K562 (cell line): ENCODE measurements at regions not wholly inside any gene's neighbourhood (a gene's known extent, or its start where the extent isn't known, plus 50 kb on each side); places are given as distances from the start of the nearest gene placed in this dataset.

Experiments used
- ATAC-seq: fragments of 200-7000 bp; cut with Tn5 transposase; 3 replicates; pipeline ENCODE4 v1.9.1; 2020; ENCODE audit warnings: moderate library complexity
- BruUV-seq: library from RNA; stranded (reverse); fragments of 400-500 nt; replicated peaks from 2 replicates; lab custom pipeline; 2021; lab: Mats Ljungman, UMichigan
- CTCF ChIA-PET: fragments of 300-600 bp; formaldehyde crosslinking; extraction: SDS; loops from one replicate; lab custom pipeline; 2021; ENCODE audit warnings: low intra/inter-chr PET ratio; lab: Yijun Ruan, JAX
- POLR2A ChIA-PET: fragments of 300-600, 350-650 bp; sonication (Branson Sonifier 250); formaldehyde crosslinking; extraction: SDS; loops from one replicate; lab custom pipeline; 2021; ENCODE audit warnings: antibody characterized with exemption, inconsistent platforms; lab: Yijun Ruan, JAX
- DNase-seq, 4 experiments: peaks; one replicate each; pipeline versions ENCODE4 v3.0.0 to v3.0.0-alpha.2; 2011 to 2018; ENCODE audit warnings: low spot score in 3 of 4, mixed read lengths in 3 of 4; ENCODE audit errors: extremely low read depth in 1 of 4
- FAIRE-seq: peaks from 2 replicates; lab custom pipeline; 2011; peaks lifted over from hg19 to GRCh38; lab: Jason Lieb, UNC
- H2AFZ ChIP-seq: 2 replicates; pipeline ENCODE4 v1.6.0; 2011; ENCODE audit warnings: low read depth, low read length, control low read depth, inconsistent platforms
- H3K27ac ChIP-seq: fragments of 200-600 bp; 3 replicates; pipeline ENCODE4 v1.8.0; 2011; ENCODE audit warnings: low read depth, mild to moderate bottlenecking, control low read depth, inconsistent platforms, low read length, moderate library complexity, mixed read lengths; ENCODE audit errors: extremely low read depth
- H3K27me3 ChIP-seq, 2 experiments: fragments of 300-600 bp in 1 of 2; 2 replicates in 1 of 2; 3 replicates in 1 of 2; pipeline versions ENCODE4 v1.6.0 to v1.8.0; 2011; ENCODE audit warnings: inconsistent platforms in 2 of 2, low read length in 2 of 2, mild to moderate bottlenecking in 1 of 2, mixed read lengths in 1 of 2, moderate library complexity in 1 of 2; ENCODE audit not compliant: control insufficient read depth in 2 of 2, insufficient read depth in 2 of 2
- H3K36me3 ChIP-seq: fragments of 300-600 bp; 3 replicates; pipeline ENCODE4 v1.8.0; 2011; ENCODE audit warnings: mild to moderate bottlenecking, low read length, inconsistent platforms; ENCODE audit not compliant: control insufficient read depth, insufficient read depth
- H3K4me1 ChIP-seq, 2 experiments: fragments of 200-600 bp in 1 of 2; replicated peaks in 1 of 2; 2 replicates in 1 of 2; 3 replicates in 1 of 2; pipeline versions ENCODE4 v1.5.1 to v1.8.0; 2011; ENCODE audit warnings: inconsistent platforms in 2 of 2, low read length in 2 of 2, mild to moderate bottlenecking in 1 of 2, mixed read lengths in 1 of 2, moderate library complexity in 1 of 2; ENCODE audit not compliant: control insufficient read depth in 2 of 2, insufficient read depth in 2 of 2
- H3K4me2 ChIP-seq: 2 replicates; pipeline ENCODE4 v1.6.1; 2011; ENCODE audit warnings: low read length, control low read depth, inconsistent platforms, mixed read lengths; ENCODE audit not compliant: insufficient read depth
- H3K4me3 ChIP-seq: fragments of 200-600 bp; sonication (generic), shearing (Covaris generic); 2 replicates; pipeline ENCODE4 v1.5.1; 2016; ENCODE audit warnings: control low read depth, inconsistent platforms
- H3K79me2 ChIP-seq: fragments of 200-600 bp; 3 replicates; pipeline ENCODE4 v1.8.0; 2011; ENCODE audit warnings: low read length, inconsistent platforms; ENCODE audit not compliant: control insufficient read depth, insufficient read depth
- H3K9ac ChIP-seq, 2 experiments: 2 replicates each; pipeline versions ENCODE4 v1.6.0 to v1.6.1; 2011; ENCODE audit warnings: low read depth in 2 of 2, low read length in 2 of 2, control low read depth in 1 of 2, inconsistent platforms in 1 of 2, mild to moderate bottlenecking in 1 of 2, mixed read lengths in 1 of 2; ENCODE audit not compliant: insufficient read depth in 1 of 2
- H3K9me1 ChIP-seq: one replicate; pipeline ENCODE4 v1.6.0; 2011; ENCODE audit warnings: inconsistent platforms, mild to moderate bottlenecking, low read length, moderate library complexity; ENCODE audit not compliant: control insufficient read depth, insufficient read depth
- H3K9me3 ChIP-seq: replicated peaks from 2 replicates; pipeline ENCODE4 v1.5.1; 2011; ENCODE audit warnings: low read depth, low read length, inconsistent platforms; ENCODE audit not compliant: control insufficient read depth, insufficient read depth
- H4K20me1 ChIP-seq: replicated peaks from 2 replicates; pipeline ENCODE4 v1.6.1; 2011; ENCODE audit warnings: low read length, inconsistent platforms, mixed read lengths; ENCODE audit not compliant: control insufficient read depth, insufficient read depth
- BRD9 ChIP-seq: fragments of 450-650 bp; IDR thresholded peaks from 2 replicates; pipeline ENCODE4 v1.6.1; 2018; ENCODE audit warnings: low read depth; ENCODE audit not compliant: partially characterized antibody
- CHD2 ChIP-seq: IDR thresholded peaks from 2 replicates; pipeline ENCODE4 v1.6.1; 2011; ENCODE audit warnings: low read depth, low read length
- CLOCK ChIP-seq: fragments of 250-450 bp; sonication (Bioruptor Pico); IDR thresholded peaks from 2 replicates; pipeline ENCODE4 v1.4.0; 2020; ENCODE audit warnings: mild to moderate bottlenecking, moderate library complexity, borderline replicate concordance
- KAT2B ChIP-seq: IDR thresholded peaks from one replicate; pipeline ENCODE4 v1.6.1; 2012; ENCODE audit warnings: low read depth, mild to moderate bottlenecking, control low read depth, inconsistent platforms, low read length, moderate library complexity
- NCOA4 ChIP-seq: fragments of 450-650 bp; IDR thresholded peaks from 2 replicates; pipeline ENCODE4 v1.6.1; 2018; ENCODE audit warnings: mild to moderate bottlenecking; ENCODE audit not compliant: partially characterized antibody
- SMARCA5 ChIP-seq: fragments of 450-650 bp; IDR thresholded peaks from 2 replicates; pipeline ENCODE4 v1.6.1; 2016
- TAF7 ChIP-seq: fragments of 450-650 bp; IDR thresholded peaks from 2 replicates; pipeline ENCODE4 v1.6.1; 2016; ENCODE audit warnings: missing genetic modification characterization, missing compliant biosample characterization
- THRA ChIP-seq: fragments of 450-650 bp; IDR thresholded peaks from 2 replicates; pipeline ENCODE4 v1.6.1; 2017; ENCODE audit warnings: mild to moderate bottlenecking, moderate library complexity
- ZC3H8 ChIP-seq: fragments of 450-650 bp; IDR thresholded peaks from 2 replicates; pipeline ENCODE4 v1.6.1; 2017
- ZNF12 ChIP-seq: sonication (generic); formaldehyde crosslinking; IDR thresholded peaks from 2 replicates; pipeline ENCODE4 v1.4.0; 2020; ENCODE audit warnings: mild to moderate bottlenecking, missing genetic modification reagents
- ZNF263 ChIP-seq: sonication (generic); formaldehyde crosslinking; IDR thresholded peaks from 2 replicates; pipeline ENCODE4 v1.8.0; 2022; ENCODE audit warnings: mild to moderate bottlenecking, missing genetic modification reagents, borderline replicate concordance
- WGBS: fragments of 100-300 bp; shearing (Covaris generic); methylation state at CpG from one replicate; pipeline ENCODE4 v1.1.6; 2016; ENCODE audit warnings: low coverage, mixed read lengths; ENCODE audit not compliant: insufficient coverage; ENCODE audit errors: missing lambda C conversion rate; 5-methylcytosine and 5-hydroxymethylcytosine counted together
- in situ Hi-C: fragments of 300-500 bp; cut with MboI; formaldehyde crosslinking; loops from 4 replicates; pipeline ENCODE4 v1.15.0; 2018; ENCODE audit warnings: inconsistent platforms, mixed read lengths
- intact Hi-C: fragments of 100-400 bp; cut with micrococcal nuclease; formaldehyde crosslinking; loops from 2 replicates; pipeline ENCODE4 v1.14.2; 2022

- no peak for TF ChIP-seq SMARCA5
- TF ChIP-seq BRD9, result no peak
- no peak for TF ChIP-seq ZNF263 (CRISPR knock-in tag)
- TF ChIP-seq CHD2, result no peak
Measured at GRCh38 chr5:106699796-106700195, 970.9 kb downstream of the EFNA5 start (continued).

- no peak overlapping the region for H3K4me3 ChIP-seq
- H3K27me3 ChIP-seq, result no peaks in the 10 kb centered on the region
- H2AFZ ChIP-seq, result no peak overlapping the region
- ChIA-PET POLR2A (interaction anchor here (0.7 kb wide), 1 partner anchor 27 kb away, joined by 3 read pairs; no protein-coding TSS in a partner anchor), CTCF (no interaction called here)
- no peaks in the 10 kb centered on the region for H3K79me2 ChIP-seq
- no peak for TF ChIP-seq KAT2B
- no peak for TF ChIP-seq NCOA4
- intact Hi-C loops, result no loop called here
- no peak for ATAC-seq
- no peak overlapping the region for H3K4me2 ChIP-seq
- BruUV-seq, result no TSS peak
- in situ Hi-C loops, result no loop called here
- no peaks in the 10 kb centered on the region for H3K9me3 ChIP-seq
- FAIRE-seq, result no peak
- H3K27ac ChIP-seq, result no peak overlapping the region
- no peaks in the 10 kb centered on the region for H3K36me3 ChIP-seq
- H3K9me1 ChIP-seq, result no peaks in the 10 kb centered on the region
- H3K9ac ChIP-seq, result no peak overlapping the region
- DNase-seq, result no peak
- no peaks in the 10 kb centered on the region for H3K4me1 ChIP-seq
- WGBS, result 2% methylated on average over 6 of the region's 6 CpGs
- no peaks in the 10 kb centered on the region for H4K20me1 ChIP-seq
Measured at GRCh38 chr5:106699198-106699597, 971.5 kb downstream of the EFNA5 start.

- no TSS peak for BruUV-seq
- FAIRE-seq, result no peak
- in situ Hi-C loops, result no loop called here
Measured at GRCh38 chr5:106698169-106698568, 972.6 kb downstream of the EFNA5 start.

More at GRCh38 chr5:106698169-106698568, 972.6 kb downstream of the EFNA5 start:
- POLR2A ChIA-PET, result no interaction called here
- Histone ChIP-seq H2AFZ (no peak overlapping the region), H3K27ac (no peak overlapping the region), H3K36me3 (no peaks in the 10 kb centered on the region), H3K9me1 (no peaks in the 10 kb centered on the region), H4K20me1 (no peaks in the 10 kb centered on the region), H3K4me1 (no peaks in the 10 kb centered on the region), H3K9me3 (no peaks in the 10 kb centered on the region), H3K9ac (no peak overlapping the region), H3K4me2 (no peak overlapping the region), H3K79me2 (no peaks in the 10 kb centered on the region), H3K4me3 (no peak overlapping the region), H3K27me3 (no peaks in the 10 kb centered on the region)
- no peak for ATAC-seq
- no peak for DNase-seq
- 0% methylated on average over 5 of the region's 5 CpGs for WGBS
- TF ChIP-seq ZC3H8, result no peak
- TF ChIP-seq ZNF12 (CRISPR knock-in tag), result no peak
- TF ChIP-seq THRA, result no peak
- no peak for TF ChIP-seq CLOCK (CRISPR knock-in tag)
- TF ChIP-seq TAF7 (tag), result no peak
- intact Hi-C loops, result no loop called here
- CTCF ChIA-PET, result no interaction called here
